GM23248 (cell line): ENCODE measurements at regions not wholly inside any gene's neighbourhood (a gene's known extent, or its start where the extent isn't known, plus 50 kb on each side); places are given as distances from the start of the nearest gene placed in this dataset.
A peak's percentile ranks its signal among the peaks of the same experiment; 100 is the strongest.

Experiments
- DNase-seq: peaks from one replicate; pipeline ENCODE4 v3.0.0-alpha.2; 2015
- H2AFZ ChIP-seq: fragments of 200-600 bp; sonication (generic); 2 replicates; pipeline ENCODE4 v1.6.1; 2016; ENCODE audit warnings: antibody characterized with exemption
- H3F3A ChIP-seq: fragments of 200-600 bp; sonication (generic); 2 replicates; pipeline ENCODE4 v1.6.1; 2016; ENCODE audit warnings: mild to moderate bottlenecking, antibody characterized with exemption, mixed run types; ENCODE audit not compliant: insufficient read depth
- H3K27ac ChIP-seq: fragments of 200-600 bp; sonication (generic); 2 replicates; pipeline ENCODE4 v1.5.1; 2016; ENCODE audit warnings: mild to moderate bottlenecking
- H3K27me3 ChIP-seq: fragments of 200-600 bp; sonication (generic); replicated peaks from 2 replicates; pipeline ENCODE4 v1.6.1; 2016; ENCODE audit warnings: mild to moderate bottlenecking; ENCODE audit not compliant: insufficient read depth
- H3K36me3 ChIP-seq: fragments of 200-600 bp; sonication (generic); 2 replicates; pipeline ENCODE4 v1.6.1; 2016; ENCODE audit warnings: low read depth, mild to moderate bottlenecking
- H3K4me1 ChIP-seq: fragments of 200-600 bp; sonication (generic); 2 replicates; pipeline ENCODE4 v1.6.1; 2016; ENCODE audit warnings: mild to moderate bottlenecking; ENCODE audit not compliant: insufficient read depth
- H3K4me2 ChIP-seq: fragments of 200-600 bp; sonication (generic); one replicate; pipeline ENCODE4 v1.6.1; 2016; ENCODE audit warnings: mild to moderate bottlenecking; ENCODE audit not compliant: unreplicated experiment
- H3K4me3 ChIP-seq: fragments of 200-600 bp; sonication (generic); 2 replicates; pipeline ENCODE4 v1.5.1; 2016; ENCODE audit warnings: mild to moderate bottlenecking
- H3K79me2 ChIP-seq: fragments of 200-600 bp; sonication (generic); 2 replicates; pipeline ENCODE4 v1.6.1; 2016; ENCODE audit warnings: mild to moderate bottlenecking; ENCODE audit not compliant: insufficient read depth
- H3K9ac ChIP-seq: fragments of 200-600 bp; sonication (generic); 2 replicates; pipeline ENCODE4 v1.6.1; 2016; ENCODE audit warnings: mild to moderate bottlenecking
- H3K9me2 ChIP-seq: fragments of 200-600 bp; sonication (generic); 2 replicates; pipeline ENCODE4 v1.6.1; 2016; ENCODE audit warnings: mixed run types, mild to moderate bottlenecking, moderate library complexity; ENCODE audit not compliant: insufficient read depth
- H3K9me3 ChIP-seq: fragments of 200-600 bp; sonication (generic); one replicate; pipeline ENCODE4 v1.6.1; 2017; ENCODE audit warnings: low read depth
- H4K20me1 ChIP-seq: fragments of 200-600 bp; sonication (generic); 2 replicates; pipeline ENCODE4 v1.6.0; 2016; ENCODE audit not compliant: insufficient read depth
- EZH2 ChIP-seq: fragments of 200-600 bp; sonication (generic); IDR thresholded peaks from 2 replicates; pipeline ENCODE4 v1.6.1; 2018; ENCODE audit warnings: antibody characterized with exemption, mild to moderate bottlenecking; ENCODE audit not compliant: insufficient read depth, poor library complexity, severe bottlenecking
- EZH2phosphoT487 ChIP-seq: fragments of 200-600 bp; sonication (generic); IDR thresholded peaks from 2 replicates; pipeline ENCODE4 v1.6.1; 2018; ENCODE audit warnings: antibody characterized with exemption, moderate library complexity, mild to moderate bottlenecking, low read depth; ENCODE audit not compliant: insufficient read depth
- WGBS, 2 experiments: methylation state at CpG; one replicate each; pipeline ENCODE4 v1.1.6; 2015 to 2017; ENCODE audit warnings: low lambda C conversion rate in 2 of 2, low coverage in 1 of 2; ENCODE audit errors: missing lambda C conversion rate in 2 of 2; 5-methylcytosine and 5-hydroxymethylcytosine counted together
- in situ Hi-C: fragments of 300-500 bp; cut with MboI; formaldehyde crosslinking; loops from 2 replicates; pipeline ENCODE4 v1.15.0; 2020

GRCh38 chr17:72465191-72466024 is 344.6 kb downstream of the SOX9 start:
- TF ChIP-seq EZH2phosphoT487 (no peak), EZH2 (no peak)
- H3K9me3 ChIP-seq = no peaks in the 10 kb centered on the region
- peak overlapping the region; percentile 23; the same call in 1 of the 2 replicates for H3K9ac ChIP-seq
- no peak overlapping the region for H2AFZ ChIP-seq
- in situ Hi-C loops = no loop called here
- DNase-seq = peak; percentile 89
- H4K20me1 ChIP-seq = no peaks in the 10 kb centered on the region
- H3K4me3 ChIP-seq = no peak overlapping the region; the same call in 1 of the 2 replicates
- peak overlapping the region; percentile 32 for H3K27ac ChIP-seq
- peaks cover 26% of the 10 kb centered on the region for H3K4me1 ChIP-seq
- peak overlapping the region; percentile 47 for H3K4me2 ChIP-seq
- no peaks in the 10 kb centered on the region for H3K9me2 ChIP-seq
- H3K79me2 ChIP-seq = peaks cover 23% of the 10 kb centered on the region
- WGBS, 2 experiments = 44 to 55% methylated on average over 15 to 18 of the region's 18 CpGs
- no peaks in the 10 kb centered on the region for H3K27me3 ChIP-seq
- no peaks in the 10 kb centered on the region for H3K36me3 ChIP-seq
- peaks cover 23% of the 10 kb centered on the region for H3F3A ChIP-seq

- H3K4me3 ChIP-seq = no peak overlapping the region
- 0 out of 2 replicates have a peak overlapping the region, but pooled peaks have one; percentile 16 for H3K9ac ChIP-seq
- no peaks in the 10 kb centered on the region for H3K27me3 ChIP-seq
- peak overlapping the region; percentile 32 for H3K27ac ChIP-seq
- H3K36me3 ChIP-seq = no peaks in the 10 kb centered on the region
- H3F3A ChIP-seq = peaks cover 23% of the 10 kb centered on the region
- no peaks in the 10 kb centered on the region for H3K9me3 ChIP-seq
- H3K79me2 ChIP-seq = peaks cover 24% of the 10 kb centered on the region
- TF ChIP-seq EZH2 (no peak), EZH2phosphoT487 (no peak)
- no peak overlapping the region for H2AFZ ChIP-seq
- peak overlapping the region; percentile 47 for H3K4me2 ChIP-seq
- in situ Hi-C loops = no loop called here
- no peaks in the 10 kb centered on the region for H3K9me2 ChIP-seq
- DNase-seq = peak; percentile 62
- H3K4me1 ChIP-seq = peaks cover 26% of the 10 kb centered on the region
- no peaks in the 10 kb centered on the region for H4K20me1 ChIP-seq
Observed at GRCh38 chr17:72466199-72466598, 345.4 kb downstream of the SOX9 start.

- no peak for TF ChIP-seq EZH2phosphoT487
- TF ChIP-seq EZH2 = no peak
- H3K4me3 ChIP-seq = no peak overlapping the region
- no peak overlapping the region for H3K9ac ChIP-seq
- no peaks in the 10 kb centered on the region for H3K36me3 ChIP-seq
- no peak for DNase-seq
- peak overlapping the region; percentile 32; the same call in 1 of the 2 replicates for H3K27ac ChIP-seq
- no peak overlapping the region for H2AFZ ChIP-seq
- no peaks in the 10 kb centered on the region for H3K27me3 ChIP-seq
- H3K79me2 ChIP-seq = peaks cover 24% of the 10 kb centered on the region
- H3K9me3 ChIP-seq = no peaks in the 10 kb centered on the region
- no peak overlapping the region for H3K4me2 ChIP-seq
- WGBS, 2 experiments = 79% methylated on average over 3 of the region's 3 CpGs
- no peaks in the 10 kb centered on the region for H4K20me1 ChIP-seq
- no peaks in the 10 kb centered on the region for H3K9me2 ChIP-seq
- peaks cover 23% of the 10 kb centered on the region for H3F3A ChIP-seq
- in situ Hi-C loops = no loop called here
- H3K4me1 ChIP-seq = peaks cover 26% of the 10 kb centered on the region
Observed at GRCh38 chr17:72466606-72467005, 345.8 kb downstream of the SOX9 start.

- Histone ChIP-seq H3K27me3 (no peaks in the 10 kb centered on the region), H3K79me2 (peaks cover 31% of the 10 kb centered on the region), H3K36me3 (no peaks in the 10 kb centered on the region), H2AFZ (peak overlapping the region; percentile 75), H3K9me3 (no peaks in the 10 kb centered on the region), H3F3A (peaks cover 23% of the 10 kb centered on the region), H3K4me3 (peak overlapping the region; percentile 32), H3K4me2 (peak overlapping the region; percentile 13), H3K27ac (peak overlapping the region; percentile 27), H3K9me2 (no peaks in the 10 kb centered on the region), H3K4me1 (peaks cover 21% of the 10 kb centered on the region), H4K20me1 (no peaks in the 10 kb centered on the region), H3K9ac (peak overlapping the region; percentile 68)
- TF ChIP-seq EZH2phosphoT487 (no peak), EZH2 (no peak)
- peak; percentile 53 for DNase-seq
- in situ Hi-C loops = no loop called here
- WGBS, 2 experiments = 32 to 35% methylated on average over 21 of the region's 21 CpGs
Observed at GRCh38 chr17:72467841-72468653, 347.2 kb downstream of the SOX9 start.
